ENCODE measurements at regions not wholly inside any gene's neighbourhood (a gene's known extent, or its start where the extent isn't known, plus 50 kb on each side); places are given as distances from the start of the nearest gene placed in this dataset.

DNA sequence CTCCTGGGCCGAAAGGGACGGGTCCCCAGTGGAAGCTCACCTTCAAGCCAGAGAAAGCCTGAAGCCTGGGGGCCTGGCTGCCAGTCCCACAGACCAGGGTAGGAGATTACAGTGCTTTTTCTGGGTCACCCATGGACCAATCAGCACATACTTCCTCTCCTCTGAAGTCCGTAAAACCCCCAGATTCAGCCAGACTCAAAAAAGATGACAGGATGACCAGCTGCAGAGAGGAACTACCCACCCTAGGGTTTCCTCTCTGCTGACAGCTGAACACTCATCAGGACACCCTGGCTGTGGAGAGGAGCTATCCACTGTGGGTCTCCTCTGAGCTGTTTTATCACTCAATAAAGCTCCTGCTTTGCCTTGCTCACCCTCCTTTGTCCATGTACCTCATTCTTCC is 78.0 kb downstream of the SAMD9 start:
- TF ChIP-seq, protein P1, sequence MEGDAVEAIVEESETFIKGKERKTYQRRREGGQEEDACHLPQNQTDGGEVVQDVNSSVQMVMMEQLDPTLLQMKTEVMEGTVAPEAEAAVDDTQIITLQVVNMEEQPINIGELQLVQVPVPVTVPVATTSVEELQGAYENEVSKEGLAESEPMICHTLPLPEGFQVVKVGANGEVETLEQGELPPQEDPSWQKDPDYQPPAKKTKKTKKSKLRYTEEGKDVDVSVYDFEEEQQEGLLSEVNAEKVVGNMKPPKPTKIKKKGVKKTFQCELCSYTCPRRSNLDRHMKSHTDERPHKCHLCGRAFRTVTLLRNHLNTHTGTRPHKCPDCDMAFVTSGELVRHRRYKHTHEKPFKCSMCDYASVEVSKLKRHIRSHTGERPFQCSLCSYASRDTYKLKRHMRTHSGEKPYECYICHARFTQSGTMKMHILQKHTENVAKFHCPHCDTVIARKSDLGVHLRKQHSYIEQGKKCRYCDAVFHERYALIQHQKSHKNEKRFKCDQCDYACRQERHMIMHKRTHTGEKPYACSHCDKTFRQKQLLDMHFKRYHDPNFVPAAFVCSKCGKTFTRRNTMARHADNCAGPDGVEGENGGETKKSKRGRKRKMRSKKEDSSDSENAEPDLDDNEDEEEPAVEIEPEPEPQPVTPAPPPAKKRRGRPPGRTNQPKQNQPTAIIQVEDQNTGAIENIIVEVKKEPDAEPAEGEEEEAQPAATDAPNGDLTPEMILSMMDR (conservative IDR thresholded peaks at IDR 0.05; ENCODE audit: low read length), result no peak
- TF ChIP-seq EZH2phosphoT487 (IDR thresholded peaks at IDR 0.05; ENCODE audit: borderline replicate concordance, low read depth, low read length), result no peak
